ENCODE measurements at regions not wholly inside any gene's neighbourhood (a gene's known extent, or its start where the extent isn't known, plus 50 kb on each side); places are given as distances from the start of the nearest gene placed in this dataset.
"Not testable (repeated sequence)": the region's sequence is repeated elsewhere in the genome, so short reads cannot be mapped to it uniquely, and the experiment has no call there.

DNA sequence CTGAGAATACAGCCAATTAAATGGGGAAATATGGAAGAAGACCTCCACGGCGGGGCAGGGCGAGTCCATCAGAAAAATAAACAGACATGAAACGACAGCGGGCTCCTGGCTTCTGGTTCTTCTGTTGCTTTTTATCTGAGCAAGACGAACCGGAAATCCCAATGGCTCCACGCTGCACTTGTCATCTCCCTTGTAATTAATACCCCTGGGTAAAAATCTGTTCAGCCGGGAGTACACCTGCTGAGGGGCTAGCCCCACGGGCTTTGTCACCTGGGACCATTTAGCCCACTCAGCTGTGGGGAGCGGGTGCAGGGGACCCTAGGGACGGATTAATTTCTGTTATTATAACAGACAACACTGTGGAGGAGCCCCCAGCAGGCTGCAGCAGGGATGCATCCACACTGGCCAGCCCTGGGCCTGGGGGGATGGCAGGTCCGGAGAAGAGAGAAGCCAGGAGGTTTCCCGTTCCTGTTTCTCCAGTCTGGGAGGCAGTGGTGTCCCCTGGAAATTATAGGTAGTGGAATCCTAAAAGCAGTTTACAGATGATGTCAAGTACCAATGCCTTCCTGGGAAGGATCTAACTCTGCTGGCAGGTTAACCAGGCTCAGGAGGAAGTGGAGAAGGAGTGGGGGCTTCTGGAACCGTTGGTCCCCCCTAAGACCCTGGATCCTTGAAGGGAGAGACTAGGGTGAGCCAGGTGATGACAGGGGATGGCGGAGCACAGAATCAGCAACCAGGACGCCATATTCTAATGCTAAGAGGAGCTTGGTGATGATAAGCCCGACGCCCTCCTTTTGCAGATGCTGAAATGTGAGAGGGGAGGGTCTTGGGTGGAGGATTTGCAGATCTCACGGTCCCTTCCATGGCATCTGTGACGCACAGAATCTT, 566.1 kb downstream of the PTPRU start:
- no peak for DNase-seq

DNA sequence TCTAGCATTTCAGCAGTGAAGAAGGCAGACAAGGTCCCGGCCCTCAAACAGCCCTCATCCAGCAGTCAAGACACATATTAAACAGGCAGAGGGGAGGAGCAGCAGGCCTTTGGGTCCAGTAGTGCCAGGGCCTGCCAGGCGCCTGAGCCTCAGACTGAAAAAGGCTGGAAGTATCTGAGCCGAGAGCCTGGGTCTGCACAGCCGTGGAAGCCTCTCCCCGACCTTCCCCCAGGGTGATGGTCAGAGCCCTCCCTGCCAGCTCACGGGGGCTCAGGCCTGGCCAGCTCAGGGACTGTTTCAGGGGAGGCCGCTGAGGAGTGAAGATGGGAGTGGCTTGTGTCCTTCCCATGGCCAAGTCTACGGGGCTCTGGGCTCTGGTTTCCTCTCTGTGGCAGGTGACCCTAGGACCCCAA, 565.2 kb downstream of the PTPRU start:
- DNase-seq = no peak

DNA sequence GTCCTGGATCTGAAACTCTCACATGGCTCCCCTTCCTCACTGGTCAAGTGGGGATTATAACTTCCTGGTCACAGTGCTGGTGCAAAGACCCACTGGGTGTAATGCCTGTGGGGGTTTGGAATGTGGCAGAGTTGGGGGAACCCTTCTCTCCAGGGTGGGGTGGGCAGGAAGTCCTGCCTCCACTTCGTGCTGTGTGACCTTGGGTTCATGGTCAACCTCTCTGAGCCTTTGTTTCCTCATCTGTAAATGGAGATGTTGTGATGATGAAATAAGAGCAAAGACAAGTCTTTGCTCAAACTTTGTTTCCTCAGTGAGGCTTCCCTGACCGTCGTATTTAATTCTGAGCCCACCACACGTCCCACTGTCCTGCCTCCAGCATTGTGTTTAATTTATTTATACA, 564.7 kb downstream of the PTPRU start:
- no peak for DNase-seq

DNA sequence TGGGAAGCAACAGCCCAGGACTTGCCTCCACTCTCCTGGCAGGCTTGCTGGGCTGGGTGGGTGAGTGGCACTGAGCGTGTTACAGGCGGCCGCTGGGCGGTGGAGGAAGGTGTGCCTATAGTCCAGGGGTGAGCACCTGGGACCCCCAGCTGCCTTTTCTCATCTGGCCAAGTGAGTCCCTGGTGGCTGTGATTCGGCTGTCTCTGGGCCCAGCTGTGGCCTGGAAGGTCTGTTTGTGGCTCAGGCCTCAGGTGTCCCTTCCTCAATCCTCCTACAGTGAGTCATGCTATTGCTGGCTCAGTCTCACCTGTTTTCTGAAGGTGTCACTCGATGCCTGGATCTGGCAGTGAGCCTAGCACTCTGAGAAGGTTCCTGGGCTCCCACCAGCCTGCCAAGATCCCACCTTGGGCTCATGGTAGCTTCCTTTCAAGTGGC, 564.2 kb downstream of the PTPRU start:
- no peak for DNase-seq

DNA sequence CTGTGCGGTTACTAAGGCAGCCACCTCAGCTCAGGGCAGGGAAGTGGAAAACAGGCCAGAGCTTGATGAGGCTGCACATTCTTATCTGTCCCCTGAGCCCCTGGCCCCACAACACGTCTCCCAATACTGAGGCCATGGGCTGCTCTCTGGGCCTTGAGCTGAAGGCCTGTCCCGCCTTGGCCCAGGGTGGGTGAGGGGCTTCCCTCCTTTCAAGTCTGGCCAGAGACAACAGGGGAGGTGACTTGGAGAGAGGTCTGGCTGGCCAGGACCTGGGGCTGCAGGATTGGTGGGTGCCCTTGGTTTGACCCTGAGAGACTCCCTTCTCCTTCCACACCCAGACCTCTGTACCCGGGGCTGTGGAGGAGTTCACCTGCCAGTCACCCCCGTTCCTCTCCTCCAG, 563.8 kb downstream of the PTPRU start:
- DNase-seq = no peak

DNA sequence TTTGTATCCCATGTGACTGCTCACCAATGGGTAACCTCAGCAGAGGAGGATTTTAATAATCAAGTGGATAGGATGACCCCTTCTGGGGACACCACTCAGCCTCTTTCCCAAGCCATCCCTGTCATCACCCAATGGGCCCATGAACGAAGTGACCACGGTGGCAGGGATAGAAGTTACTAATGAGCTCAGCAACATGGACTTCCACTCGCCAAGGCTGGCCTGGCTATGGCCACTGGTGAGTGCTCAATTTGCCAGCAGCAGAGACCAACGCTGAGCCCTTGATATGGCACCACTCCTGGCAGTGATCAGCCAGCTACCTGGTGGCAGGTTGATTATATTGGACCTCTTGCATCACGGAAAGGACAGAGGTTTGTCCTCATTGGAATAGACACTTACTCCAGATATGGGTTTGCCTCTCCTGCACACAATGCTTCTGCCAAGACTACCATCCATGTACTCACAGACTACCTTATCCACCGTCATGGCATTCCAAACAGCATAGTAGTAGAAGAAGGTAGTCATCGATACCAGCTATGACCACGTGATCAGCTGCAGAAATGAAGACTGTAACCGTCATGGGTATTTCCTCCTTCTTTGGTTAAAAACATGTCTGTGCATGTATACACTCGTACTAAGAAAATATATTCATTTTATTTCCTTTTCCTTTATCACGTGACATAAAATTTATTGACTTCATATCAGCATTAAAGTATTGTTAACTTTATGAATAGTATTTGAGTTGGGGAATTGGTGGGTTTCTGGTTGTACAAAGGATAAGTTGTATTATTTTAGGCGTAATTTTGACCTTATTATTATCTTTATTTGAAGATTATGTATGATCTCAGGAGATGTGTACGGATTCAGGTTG, 562.6 kb downstream of the PTPRU start:
- no peak for DNase-seq

DNA sequence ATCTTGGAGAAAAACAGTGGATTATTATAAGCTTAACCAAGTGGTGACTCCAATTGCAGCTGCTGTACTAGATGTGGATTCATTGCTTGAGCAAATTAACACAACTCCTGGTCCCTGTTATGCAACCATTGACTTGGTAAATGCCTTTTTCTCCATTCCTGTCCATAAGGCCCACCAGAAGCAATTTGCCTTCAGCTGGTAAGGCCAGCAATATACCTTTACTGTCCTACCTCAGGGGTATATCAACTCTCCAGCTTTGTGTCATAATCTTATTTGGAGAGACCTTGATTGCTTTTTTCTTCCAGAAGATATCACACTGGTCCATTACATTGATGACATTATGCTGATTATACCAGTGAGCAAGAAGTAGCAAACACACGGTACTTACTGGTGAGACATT, 560.8 kb downstream of the PTPRU start:
- not testable (repeated sequence) for DNase-seq

DNA sequence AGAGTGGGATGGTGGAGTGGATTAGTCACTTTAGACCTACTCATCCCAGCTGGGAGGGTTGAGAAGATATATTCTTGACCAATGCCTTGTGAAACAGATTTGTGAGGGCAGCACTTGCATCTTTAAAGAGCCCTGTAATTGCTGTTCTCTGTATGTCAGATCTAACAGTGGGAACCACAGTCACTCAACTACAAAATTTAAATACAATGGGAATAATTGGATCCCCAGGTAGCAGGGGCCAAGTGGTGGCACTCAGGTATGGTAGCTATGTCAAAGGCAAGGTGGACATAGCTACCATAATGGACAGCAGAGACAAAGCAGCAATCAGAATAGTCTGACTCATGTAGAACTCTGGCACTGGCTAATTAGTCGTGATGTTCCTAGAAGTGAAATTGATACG, 559.6 kb downstream of the PTPRU start:
- DNase-seq = not testable (repeated sequence)

DNA sequence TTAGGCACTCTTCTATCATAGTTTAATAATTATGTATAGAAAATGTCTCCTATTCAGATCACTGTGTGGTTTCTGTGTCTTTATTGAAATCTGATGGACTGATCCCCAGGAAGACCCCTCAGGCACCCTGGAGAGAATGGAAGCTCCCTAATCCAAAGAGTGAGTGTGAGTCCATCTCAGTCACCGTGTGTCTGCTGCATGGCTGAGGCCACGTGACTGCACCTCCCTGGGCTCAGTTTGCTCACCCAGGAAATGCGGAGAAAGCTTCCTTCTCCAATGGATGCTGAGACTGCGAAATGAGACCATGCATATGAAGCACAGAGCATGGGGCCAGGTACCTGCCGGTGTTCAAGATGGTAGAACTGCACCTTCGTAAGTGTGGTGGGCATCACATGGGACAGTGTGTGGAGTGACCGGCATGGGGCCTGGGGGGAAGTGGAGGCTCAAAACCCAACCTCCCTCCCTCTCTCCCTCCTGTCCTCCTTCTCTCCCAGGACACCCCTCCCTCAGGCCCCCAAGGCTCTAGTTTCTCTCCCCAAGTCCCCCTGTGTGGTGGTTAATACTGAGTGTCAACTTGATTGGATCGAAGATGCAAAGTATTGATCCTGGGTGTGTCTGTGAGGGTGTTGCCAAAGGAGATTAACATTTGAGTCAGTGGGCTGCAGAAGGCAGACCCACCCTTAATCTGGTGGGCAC, 557.5 kb downstream of the PTPRU start:
- no peak for DNase-seq

DNA sequence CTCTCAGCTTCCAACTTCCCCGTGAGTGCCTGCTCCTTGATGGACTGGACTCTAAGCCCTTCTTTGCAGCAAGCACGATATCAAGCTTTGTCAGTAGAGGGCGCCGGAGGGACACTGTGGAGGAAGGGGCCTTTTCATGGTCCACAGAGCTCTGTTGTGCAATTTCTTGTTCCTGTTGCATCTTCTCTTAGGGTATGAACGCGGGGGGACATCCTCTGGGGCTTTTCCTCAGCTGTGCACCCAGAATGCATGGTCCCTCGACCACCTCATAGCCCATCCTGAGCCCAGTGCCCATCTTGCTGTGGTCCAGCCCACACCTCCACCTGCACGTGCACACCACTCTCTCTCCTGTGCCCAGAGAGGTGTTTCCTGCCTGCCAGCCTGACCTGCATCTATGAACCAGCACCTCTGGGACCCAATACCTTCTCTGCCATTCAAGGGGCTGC, 556.8 kb downstream of the PTPRU start:
- DNase-seq = peak; percentile 72 to 83

DNA sequence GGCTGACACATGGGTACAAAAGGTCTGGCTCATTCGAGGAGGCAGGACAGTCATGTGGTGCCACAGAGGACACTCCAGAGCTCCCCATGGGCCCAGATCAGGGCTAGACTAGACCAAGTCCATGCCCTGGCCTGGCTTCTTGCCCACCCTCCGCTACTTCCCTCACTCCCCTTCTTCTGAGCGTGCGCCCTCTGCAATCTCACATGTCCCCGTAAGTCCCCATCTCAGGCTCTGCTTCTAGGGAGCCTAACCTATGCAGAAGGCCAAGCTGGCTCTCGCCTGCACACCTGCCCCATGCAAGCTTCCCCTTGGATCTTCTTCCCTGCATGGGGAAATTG, 553.6 kb downstream of the PTPRU start:
- DNase-seq = no peak

DNA sequence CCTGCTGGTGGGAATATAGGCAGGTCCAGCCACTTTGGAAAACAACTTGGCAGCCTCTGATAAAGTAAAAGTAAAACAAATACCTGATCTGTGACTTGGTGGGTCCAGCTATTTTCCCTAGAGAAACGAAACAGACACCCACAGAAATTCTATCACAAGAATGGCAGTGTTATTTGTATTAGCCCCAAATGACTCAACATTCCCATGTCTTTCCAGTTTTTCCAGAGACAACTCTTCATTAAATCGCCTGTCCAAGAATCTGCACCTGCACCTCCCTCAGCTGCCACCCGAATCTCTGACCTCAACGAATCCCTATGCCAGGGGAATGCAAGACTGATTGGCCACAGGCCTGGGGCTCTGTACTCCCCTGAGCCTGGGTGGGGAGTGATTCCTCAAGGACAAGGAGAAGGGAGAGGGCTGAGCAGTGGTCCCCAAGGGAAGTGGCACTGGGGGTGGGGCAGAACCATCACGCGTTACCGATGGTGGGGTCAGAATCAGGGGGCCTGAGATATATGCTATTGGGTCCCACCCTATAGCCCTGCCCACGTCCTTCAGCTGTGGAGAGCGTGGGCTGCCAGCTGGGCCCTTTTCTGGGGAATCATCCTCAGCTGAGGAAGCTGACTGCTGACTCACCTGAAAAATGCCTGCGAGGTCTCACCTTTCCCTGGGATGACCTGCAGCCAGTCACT, 553.0 kb downstream of the PTPRU start:
- DNase-seq = no peak

DNA sequence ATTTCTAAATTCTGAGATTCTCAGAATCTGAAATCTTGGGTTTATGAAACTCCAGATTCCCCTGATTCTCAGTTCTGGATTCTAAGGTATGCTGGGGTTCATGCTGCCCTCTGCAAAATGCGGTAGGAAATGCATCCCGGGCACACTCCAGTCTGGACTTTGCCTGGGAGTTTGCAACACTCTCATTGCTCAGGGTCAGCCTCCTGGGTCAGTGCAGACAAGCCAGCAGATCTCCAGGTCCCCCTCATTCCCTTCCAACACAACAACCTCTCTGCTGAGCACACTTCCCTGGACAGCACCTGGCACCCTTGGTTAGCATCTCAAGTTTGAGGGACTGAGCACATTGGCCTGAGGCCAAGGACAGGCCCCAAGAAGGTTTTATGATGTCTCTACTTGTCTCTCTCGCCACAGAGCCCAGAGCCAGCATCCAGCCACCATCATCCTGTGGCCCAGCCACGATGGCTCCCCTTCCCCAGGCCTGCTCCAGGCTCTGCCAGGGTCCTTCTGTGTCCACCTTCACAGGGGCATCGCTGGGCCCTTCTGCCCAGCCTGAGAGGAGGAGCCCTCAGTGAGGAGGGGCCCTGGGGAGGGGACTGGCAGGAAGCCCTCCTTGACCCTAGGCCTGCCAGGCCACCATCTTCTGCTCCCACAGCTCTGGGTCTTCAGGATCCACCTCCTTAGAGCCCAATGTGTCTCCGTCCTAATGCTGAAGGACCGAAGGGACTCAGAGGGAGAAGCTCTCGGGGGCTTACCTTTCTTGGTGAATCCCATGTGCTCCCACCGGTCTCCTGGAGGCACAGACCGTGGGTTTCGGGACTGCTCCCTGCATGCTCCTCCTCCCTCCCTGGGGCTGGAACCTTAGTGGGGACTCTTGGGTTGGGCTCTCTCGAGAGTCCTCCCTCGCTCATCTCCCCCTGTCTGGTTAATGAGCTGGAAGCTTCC, 550.7 kb downstream of the PTPRU start:
- no peak for DNase-seq

DNA sequence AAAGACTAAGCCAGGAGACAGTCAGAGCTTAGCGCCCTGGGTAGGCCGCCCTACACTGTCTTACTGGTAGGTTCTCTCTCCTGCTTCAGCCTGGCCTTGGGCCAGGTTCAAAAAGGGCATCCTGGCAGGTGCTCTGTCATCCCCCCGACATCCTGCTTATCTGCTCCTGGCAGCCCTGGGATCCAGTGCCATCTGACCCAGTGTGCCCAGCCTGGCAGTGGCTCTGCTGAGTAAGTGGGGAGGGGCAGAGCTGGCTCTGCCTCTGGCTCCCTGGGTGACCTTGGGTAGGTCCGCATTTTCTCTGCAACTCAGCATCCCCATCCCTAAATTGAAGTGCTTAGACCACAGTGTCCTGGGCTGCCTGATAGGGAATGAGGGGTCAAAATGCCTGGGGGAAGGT, 549.9 kb downstream of the PTPRU start:
- no peak for DNase-seq

DNA sequence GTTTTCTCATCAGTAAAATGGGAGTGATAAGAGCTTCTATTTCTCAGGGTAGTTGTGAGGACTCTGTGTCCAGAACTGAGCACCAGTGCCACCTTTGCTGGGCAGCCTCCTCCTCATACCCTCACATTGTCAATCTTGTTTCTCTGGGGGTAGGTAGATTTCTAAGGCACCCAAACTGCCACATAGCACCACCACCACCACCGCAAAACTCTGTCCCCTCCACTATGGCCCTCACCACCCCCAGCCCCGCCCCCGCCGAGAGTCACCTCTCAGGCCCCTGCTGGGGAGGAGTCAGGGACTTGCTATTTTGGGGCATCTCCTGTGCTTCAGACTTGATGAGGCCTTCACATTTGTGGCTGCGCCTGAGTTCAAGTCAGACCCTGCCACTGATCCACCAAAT, 549.2 kb downstream of the PTPRU start:
- DNase-seq = no peak

DNA sequence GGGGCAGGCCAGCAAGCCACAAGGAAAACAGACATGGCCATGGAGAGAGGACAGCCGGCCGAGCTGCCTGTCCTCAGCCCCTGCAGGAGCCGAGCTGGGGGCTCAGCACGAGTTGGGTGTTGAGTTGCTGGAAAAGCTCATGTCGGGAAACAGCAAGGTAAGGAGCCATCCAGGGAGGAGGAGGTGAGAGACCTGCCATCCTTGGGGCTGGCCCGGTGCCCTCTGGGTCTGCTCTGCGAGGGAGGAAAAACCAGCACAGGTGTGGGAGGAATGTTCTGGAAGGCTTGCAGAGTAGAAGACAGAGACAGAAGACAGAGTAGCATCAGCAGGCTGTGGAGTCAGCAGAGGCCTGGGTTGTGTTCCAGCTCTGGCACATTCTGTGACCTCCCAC, 548.8 kb downstream of the PTPRU start:
- no peak for DNase-seq

DNA sequence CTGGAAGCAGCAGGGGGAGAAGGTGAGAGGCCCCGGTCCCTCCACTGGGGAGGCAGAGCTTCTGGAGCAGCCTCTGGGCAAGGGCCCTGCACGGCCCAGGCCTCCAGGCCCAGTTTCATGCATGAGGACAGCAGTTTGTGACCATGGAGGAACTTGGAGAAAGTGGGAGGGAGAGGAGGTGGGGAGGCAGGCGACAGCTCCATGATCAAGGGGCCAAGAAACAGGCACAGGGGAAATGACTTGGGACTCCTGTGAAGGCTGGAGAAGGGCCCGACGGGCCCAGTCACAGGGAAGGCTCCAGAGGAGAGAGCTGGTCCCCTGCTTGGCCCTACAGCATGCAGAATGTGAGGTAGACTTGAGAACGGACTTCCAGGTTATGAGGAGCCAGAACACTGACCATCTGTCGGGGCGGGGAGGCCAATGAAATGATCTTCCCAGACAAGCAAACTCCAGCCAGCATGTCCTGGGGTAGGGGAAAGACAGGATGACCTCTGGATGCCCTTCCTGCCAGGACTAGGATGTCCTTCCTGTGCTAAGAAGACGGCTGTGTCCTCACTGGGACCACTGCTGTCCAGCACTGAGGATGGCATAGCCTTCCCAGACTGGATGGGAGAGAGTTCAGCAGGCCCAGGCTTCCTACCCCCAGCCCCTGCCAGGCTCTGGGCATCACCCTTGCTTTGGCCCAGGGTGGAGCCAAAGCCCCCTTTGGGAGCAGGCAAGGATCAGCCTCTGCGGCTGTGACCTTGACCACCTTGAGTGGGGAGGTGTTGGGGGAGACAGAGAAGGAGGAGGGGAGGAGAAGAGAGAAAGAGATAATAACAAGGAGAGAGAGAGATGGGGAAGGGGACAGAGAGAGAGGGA, 548.2 kb downstream of the PTPRU start:
- no peak for DNase-seq

DNA sequence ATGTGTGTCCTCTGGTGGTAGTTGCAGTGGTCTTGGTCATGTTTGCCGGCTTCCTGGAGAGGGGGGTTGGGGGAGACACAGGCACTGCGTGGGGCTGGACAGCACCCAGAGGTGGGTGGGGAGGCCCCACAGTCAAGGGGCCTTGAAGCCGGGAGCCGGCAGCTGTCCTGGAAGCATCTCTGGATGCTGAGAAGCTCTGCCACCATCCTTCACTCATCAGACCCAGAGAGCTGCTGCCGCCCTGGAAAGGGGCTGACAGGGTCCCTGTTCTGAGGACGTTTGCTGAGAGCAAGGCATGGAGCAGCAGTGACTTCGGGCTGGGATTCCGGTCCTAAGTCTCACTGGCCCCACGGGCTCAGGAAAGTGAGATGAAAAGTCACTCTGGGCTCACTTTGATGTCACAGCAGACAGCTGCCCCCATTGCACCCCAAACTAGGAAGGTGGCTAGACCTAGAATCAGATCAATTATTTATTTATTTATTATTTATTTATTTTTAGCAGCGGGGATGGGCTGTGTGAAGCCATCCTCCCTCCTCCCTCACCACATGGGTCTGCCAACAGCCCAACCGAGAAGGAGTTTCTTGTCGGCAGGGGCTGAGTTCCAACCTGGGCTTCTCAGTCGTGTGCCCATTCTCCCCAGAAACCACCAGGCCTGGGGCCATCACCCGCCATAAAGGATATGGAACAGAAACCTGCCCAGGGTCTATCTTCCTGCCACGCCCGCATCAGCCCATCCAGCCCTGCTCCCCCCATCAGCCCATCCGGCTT, 547.4 kb downstream of the PTPRU start:
- no peak for DNase-seq

All from right lung (tissue), 2 donors.